ENCODE measurements at regions not wholly inside any gene's neighbourhood (a gene's known extent, or its start where the extent isn't known, plus 50 kb on each side); places are given as distances from the start of the nearest gene placed in this dataset.
"Not testable (repeated sequence)": the region's sequence is repeated elsewhere in the genome, so short reads cannot be mapped to it uniquely, and the experiment has no call there.

- not testable (repeated sequence) for DNase-seq (ENCODE audit: low read depth); H3K4me3 ChIP-seq (ENCODE audit: low read depth, low read length)
Observed at GRCh38 chr9:38833706-38834105, 113.8 kb upstream of the FAM240B start.

- H3K4me3 ChIP-seq (ENCODE audit: low read depth, low read length); DNase-seq (ENCODE audit: low read depth): not testable (repeated sequence)
Observed at GRCh38 chr9:38813855-38814254, 93.9 kb upstream of the FAM240B start.

DNA sequence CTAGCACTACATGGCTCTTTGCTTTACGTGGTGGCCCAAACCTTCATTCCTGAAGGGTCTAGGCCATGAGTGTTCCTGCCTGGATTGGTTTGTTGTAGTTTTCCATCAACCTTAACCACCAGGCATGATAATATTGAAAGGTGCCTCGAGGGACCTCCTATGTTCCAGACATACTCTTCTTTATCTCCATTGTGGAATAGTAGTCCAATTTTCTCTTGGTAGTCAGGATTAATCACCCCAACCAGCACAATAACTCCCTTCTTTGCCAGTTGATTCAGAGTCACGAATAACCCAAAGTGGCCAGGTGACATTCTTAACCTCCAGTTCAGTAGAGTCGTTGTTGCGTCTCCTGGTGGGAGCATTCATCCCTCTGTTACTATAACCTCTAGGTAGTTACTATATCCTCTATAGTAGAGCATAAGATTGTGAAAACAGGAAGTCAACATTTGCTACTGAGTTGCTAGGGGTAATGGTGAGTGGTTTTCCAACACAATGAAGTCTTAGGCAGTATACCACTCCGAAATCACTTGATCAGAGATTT is 88.1 kb upstream of the FAM240B start:
- DNase-seq (ENCODE audit: low read depth); H3K4me3 ChIP-seq (ENCODE audit: low read depth, low read length): not testable (repeated sequence)

- DNase-seq (ENCODE audit: low read depth) = no peak
- no peak overlapping the region for H3K4me3 ChIP-seq (ENCODE audit: low read depth, low read length)
- TF ChIP-seq, protein P1, sequence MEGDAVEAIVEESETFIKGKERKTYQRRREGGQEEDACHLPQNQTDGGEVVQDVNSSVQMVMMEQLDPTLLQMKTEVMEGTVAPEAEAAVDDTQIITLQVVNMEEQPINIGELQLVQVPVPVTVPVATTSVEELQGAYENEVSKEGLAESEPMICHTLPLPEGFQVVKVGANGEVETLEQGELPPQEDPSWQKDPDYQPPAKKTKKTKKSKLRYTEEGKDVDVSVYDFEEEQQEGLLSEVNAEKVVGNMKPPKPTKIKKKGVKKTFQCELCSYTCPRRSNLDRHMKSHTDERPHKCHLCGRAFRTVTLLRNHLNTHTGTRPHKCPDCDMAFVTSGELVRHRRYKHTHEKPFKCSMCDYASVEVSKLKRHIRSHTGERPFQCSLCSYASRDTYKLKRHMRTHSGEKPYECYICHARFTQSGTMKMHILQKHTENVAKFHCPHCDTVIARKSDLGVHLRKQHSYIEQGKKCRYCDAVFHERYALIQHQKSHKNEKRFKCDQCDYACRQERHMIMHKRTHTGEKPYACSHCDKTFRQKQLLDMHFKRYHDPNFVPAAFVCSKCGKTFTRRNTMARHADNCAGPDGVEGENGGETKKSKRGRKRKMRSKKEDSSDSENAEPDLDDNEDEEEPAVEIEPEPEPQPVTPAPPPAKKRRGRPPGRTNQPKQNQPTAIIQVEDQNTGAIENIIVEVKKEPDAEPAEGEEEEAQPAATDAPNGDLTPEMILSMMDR (conservative IDR thresholded peaks at IDR 0.05; ENCODE audit: low read depth, low read length) = no peak
Observed at GRCh38 chr9:38771593-38771992, 51.7 kb upstream of the FAM240B start.
